ENCODE measurements at regions not wholly inside any gene's neighbourhood (a gene's known extent, or its start where the extent isn't known, plus 50 kb on each side); places are given as distances from the start of the nearest gene placed in this dataset.

- TF ChIP-seq CTCF (IDR thresholded peaks at IDR 0.05) (no peak), POLR2AphosphoS5 (IDR thresholded peaks at IDR 0.05) (no peak)
Measured at GRCh38 chr2:239570216-239570925, 169.6 kb upstream of the HDAC4 start.

All from suprapubic skin (tissue), 3 donors.